ENCODE measurements at regions not wholly inside any gene's neighbourhood (a gene's known extent, or its start where the extent isn't known, plus 50 kb on each side); places are given as distances from the start of the nearest gene placed in this dataset.

DNA sequence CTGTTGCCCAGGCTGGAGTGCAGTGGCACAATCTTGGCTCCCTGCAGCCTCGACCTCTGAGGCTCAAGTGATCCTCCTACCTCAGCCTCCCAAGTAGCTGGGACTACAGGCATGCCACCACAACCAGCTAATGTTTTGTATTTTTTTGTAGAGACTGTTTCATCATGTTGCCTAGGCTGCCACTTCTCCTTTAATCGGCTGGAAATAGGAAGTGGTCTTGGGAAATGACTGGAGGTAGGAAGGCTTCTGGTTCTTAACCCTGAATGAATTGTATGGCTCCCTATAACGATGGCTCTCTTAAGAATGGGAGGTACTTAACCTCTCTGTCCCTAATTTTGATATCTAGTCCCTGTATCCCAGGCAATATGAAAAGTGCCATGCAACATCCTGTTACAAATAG lies 113.9 kb upstream of the USP15 start:
- DNase-seq (ENCODE audit: low read depth, low spot score), result no peak
- Histone ChIP-seq H3K4me1 (ENCODE audit: control insufficient read depth, insufficient read depth, low read length) (no peaks in the 10 kb centered on the region), H3K27me3 (ENCODE audit: control insufficient read depth, insufficient read depth, low read length) (no peaks in the 10 kb centered on the region), H3K27ac (ENCODE audit: low read length) (no peak overlapping the region), H3K9me3 (ENCODE audit: control insufficient read depth, insufficient read depth, low read length) (no peaks in the 10 kb centered on the region), H3K36me3 (ENCODE audit: control insufficient read depth, insufficient read depth, low read length) (no peaks in the 10 kb centered on the region), H3K4me3 (ENCODE audit: low read length) (no peak overlapping the region)
- no CpG with 5 or more reads among the region's 3 CpGs for WGBS (ENCODE audit: insufficient coverage, insufficient read length)

DNA sequence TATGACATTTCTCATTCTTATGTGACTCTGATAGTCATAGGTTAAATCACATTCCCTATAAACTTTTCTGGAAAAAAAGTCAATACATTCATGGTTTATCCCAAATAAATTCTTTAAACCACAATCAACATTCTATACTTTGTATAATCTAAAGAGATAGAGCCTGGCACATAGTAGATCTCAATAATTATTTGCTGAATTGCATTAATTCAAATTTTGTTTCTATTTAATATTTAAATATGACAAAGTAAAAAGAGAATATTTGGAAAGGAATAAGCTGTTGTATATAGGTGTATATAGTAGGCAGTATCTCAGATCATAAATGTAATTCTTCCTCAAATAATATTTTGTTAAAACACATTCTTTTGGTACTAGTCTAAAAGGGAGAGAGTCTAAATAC lies 102.2 kb upstream of the USP15 start:
- no peak for DNase-seq (ENCODE audit: low read depth, low spot score)
- no peaks in the 10 kb centered on the region for H3K36me3 ChIP-seq (ENCODE audit: control insufficient read depth, insufficient read depth, low read length)
- H3K27me3 ChIP-seq (ENCODE audit: control insufficient read depth, insufficient read depth, low read length), result no peaks in the 10 kb centered on the region
- no peaks in the 10 kb centered on the region for H3K9me3 ChIP-seq (ENCODE audit: control insufficient read depth, insufficient read depth, low read length)
- H3K4me3 ChIP-seq (ENCODE audit: low read length), result no peak overlapping the region
- H3K27ac ChIP-seq (ENCODE audit: low read length), result no peak overlapping the region
- no peaks in the 10 kb centered on the region for H3K4me1 ChIP-seq (ENCODE audit: control insufficient read depth, insufficient read depth, low read length)

DNA sequence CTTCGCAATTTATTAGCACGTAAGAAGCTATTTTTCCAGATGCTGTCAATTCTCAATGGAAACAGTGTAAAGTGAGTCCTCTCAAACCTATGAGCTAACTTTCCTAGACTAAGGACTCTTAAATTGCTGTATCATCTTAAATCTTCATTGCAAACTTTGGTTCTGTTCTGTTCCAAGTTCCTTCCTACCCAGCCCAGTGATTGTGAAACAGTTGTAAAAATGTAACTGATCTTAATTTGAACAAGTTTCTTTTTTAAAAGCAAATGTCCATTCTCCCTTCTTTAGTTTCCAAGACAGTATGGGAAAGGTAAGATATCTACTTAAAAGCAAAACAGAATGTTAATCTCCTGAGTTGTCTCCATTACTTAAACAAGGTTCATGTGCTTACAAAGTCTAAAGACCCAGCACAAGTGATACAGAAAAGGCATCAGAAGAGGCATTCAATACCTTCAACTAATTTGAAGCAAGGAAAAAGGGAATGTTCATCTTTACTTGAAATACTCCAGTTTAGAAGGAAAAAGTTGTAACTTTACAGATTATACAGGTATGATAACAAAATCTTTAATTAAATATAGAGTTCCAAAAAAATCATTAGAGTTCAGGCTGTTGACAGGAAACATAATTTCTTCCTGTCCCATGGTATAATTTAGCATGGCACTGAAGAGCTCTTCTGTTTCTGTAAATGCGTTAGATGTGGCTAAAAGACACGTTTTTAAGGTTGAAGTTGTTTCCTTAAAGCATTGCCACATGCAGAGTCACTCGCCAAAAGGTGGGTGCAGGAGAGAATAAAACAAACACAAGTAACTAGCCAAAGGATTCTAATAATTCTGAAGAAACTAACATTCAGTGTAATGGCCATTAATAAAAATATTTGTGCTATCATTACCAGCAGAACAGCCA lies 101.5 kb upstream of the USP15 start:
- no peak overlapping the region for H3K27ac ChIP-seq (ENCODE audit: low read length)
- DNase-seq (ENCODE audit: low read depth, low spot score), result no peak
- no peak overlapping the region for H3K4me3 ChIP-seq (ENCODE audit: low read length)
- H3K36me3 ChIP-seq (ENCODE audit: control insufficient read depth, insufficient read depth, low read length), result no peaks in the 10 kb centered on the region
- H3K27me3 ChIP-seq (ENCODE audit: control insufficient read depth, insufficient read depth, low read length), result no peaks in the 10 kb centered on the region
- no peaks in the 10 kb centered on the region for H3K4me1 ChIP-seq (ENCODE audit: control insufficient read depth, insufficient read depth, low read length)
- WGBS (ENCODE audit: insufficient coverage, insufficient read length), result no CpG with 5 or more reads among the region's 5 CpGs
- no peaks in the 10 kb centered on the region for H3K9me3 ChIP-seq (ENCODE audit: control insufficient read depth, insufficient read depth, low read length)

DNA sequence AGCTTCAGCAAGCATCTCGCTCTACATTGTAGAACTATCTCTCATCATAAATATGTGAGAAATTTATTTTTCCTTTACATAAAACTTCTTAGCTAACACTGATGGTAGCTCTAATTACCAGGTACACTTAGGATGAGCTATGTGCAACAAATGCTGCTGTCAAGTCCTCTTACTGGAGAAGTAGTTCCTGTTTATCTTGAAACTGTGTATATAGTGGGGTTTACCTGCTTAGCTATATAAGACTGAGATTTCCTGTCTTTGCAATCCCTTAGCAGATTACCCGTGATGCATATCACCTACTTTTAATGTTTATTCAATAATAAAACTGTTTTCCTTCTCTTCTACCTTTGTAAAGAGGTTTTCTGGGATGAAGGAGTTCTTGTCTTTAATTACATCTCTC lies 98.0 kb upstream of the USP15 start:
- H3K36me3 ChIP-seq (ENCODE audit: control insufficient read depth, insufficient read depth, low read length), result no peaks in the 10 kb centered on the region
- H3K9me3 ChIP-seq (ENCODE audit: control insufficient read depth, insufficient read depth, low read length), result no peaks in the 10 kb centered on the region
- no peak overlapping the region for H3K4me3 ChIP-seq (ENCODE audit: low read length)
- H3K27me3 ChIP-seq (ENCODE audit: control insufficient read depth, insufficient read depth, low read length), result no peaks in the 10 kb centered on the region
- no peak for DNase-seq (ENCODE audit: low read depth, low spot score)
- no peak overlapping the region for H3K27ac ChIP-seq (ENCODE audit: low read length)
- WGBS (ENCODE audit: insufficient coverage, insufficient read length), result no CpG with 5 or more reads among the region's 2 CpGs
- H3K4me1 ChIP-seq (ENCODE audit: control insufficient read depth, insufficient read depth, low read length), result no peaks in the 10 kb centered on the region

DNA sequence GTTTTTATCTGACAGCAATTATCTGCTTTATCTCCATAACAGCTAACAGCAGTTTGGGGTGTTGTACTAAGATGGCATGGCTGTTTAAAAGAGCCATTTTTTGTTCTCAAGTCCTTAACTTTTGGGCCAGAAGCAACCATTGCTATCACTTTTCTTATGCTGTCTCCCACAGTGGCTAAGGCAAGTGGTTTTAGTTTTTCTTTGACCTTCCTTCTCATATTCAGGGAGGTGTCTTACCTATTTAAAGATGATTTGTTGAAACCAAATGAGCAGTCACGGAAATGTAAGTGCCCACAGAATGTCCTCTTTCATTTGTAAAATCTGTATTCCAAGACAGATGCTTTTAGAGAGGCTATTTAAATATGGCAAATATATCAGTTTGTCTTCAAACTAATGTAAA lies 96.8 kb upstream of the USP15 start:
- H3K4me3 ChIP-seq (ENCODE audit: low read length), result no peak overlapping the region
- H3K4me1 ChIP-seq (ENCODE audit: control insufficient read depth, insufficient read depth, low read length), result no peaks in the 10 kb centered on the region
- no peaks in the 10 kb centered on the region for H3K27me3 ChIP-seq (ENCODE audit: control insufficient read depth, insufficient read depth, low read length)
- no peaks in the 10 kb centered on the region for H3K9me3 ChIP-seq (ENCODE audit: control insufficient read depth, insufficient read depth, low read length)
- H3K36me3 ChIP-seq (ENCODE audit: control insufficient read depth, insufficient read depth, low read length), result no peaks in the 10 kb centered on the region
- no peak overlapping the region for H3K27ac ChIP-seq (ENCODE audit: low read length)
- WGBS (ENCODE audit: insufficient coverage, insufficient read length), result no CpG with 5 or more reads among the region's 1 CpG
- DNase-seq (ENCODE audit: low read depth, low spot score), result no peak

DNA sequence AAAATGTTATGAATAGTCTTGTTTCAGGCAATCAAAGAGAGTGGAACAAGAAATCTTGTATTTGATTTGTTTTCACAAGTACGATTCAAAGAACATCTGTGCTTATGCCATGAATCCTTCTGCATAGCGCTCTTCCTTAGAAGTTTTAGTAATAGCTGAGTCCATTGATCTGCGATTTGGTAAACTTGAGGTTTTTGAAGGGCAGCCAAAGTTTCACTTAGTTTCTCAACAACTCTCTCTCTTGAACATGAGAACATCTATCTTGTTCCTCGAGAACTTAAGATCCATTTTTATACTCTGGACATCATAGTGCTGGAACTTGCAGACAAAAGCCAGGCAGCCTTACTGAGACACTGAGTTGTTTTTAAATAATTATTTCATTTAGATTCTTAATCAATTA lies 96.2 kb upstream of the USP15 start:
- Histone ChIP-seq H3K27me3 (ENCODE audit: control insufficient read depth, insufficient read depth, low read length) (no peaks in the 10 kb centered on the region), H3K4me1 (ENCODE audit: control insufficient read depth, insufficient read depth, low read length) (no peaks in the 10 kb centered on the region), H3K27ac (ENCODE audit: low read length) (no peak overlapping the region), H3K9me3 (ENCODE audit: control insufficient read depth, insufficient read depth, low read length) (no peaks in the 10 kb centered on the region), H3K4me3 (ENCODE audit: low read length) (no peak overlapping the region), H3K36me3 (ENCODE audit: control insufficient read depth, insufficient read depth, low read length) (no peaks in the 10 kb centered on the region)
- no peak for DNase-seq (ENCODE audit: low read depth, low spot score)
- WGBS (ENCODE audit: insufficient coverage, insufficient read length), result no CpG with 5 or more reads among the region's 4 CpGs

DNA sequence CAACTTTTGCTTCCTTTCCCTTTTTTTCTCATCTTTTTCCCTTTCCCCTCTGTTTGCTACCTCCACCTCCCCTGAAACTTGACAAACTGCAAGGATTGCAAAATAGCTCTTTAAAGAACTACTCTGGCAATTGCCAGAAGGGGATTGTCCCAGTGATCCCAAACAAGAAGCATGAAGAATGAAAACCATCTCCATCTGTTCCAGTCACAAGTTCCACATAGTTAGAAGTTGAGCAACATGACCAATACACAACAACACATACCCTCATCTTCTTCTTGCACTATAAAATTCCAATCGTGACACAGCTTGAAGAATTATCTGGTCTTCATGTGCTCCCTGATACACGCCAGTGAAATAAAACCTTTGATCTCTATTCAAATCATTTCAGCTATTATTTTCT lies 93.7 kb upstream of the USP15 start:
- no peaks in the 10 kb centered on the region for H3K9me3 ChIP-seq (ENCODE audit: control insufficient read depth, insufficient read depth, low read length)
- no CpG with 5 or more reads among the region's 2 CpGs for WGBS (ENCODE audit: insufficient coverage, insufficient read length)
- no peak overlapping the region for H3K27ac ChIP-seq (ENCODE audit: low read length)
- no peaks in the 10 kb centered on the region for H3K36me3 ChIP-seq (ENCODE audit: control insufficient read depth, insufficient read depth, low read length)
- no peaks in the 10 kb centered on the region for H3K27me3 ChIP-seq (ENCODE audit: control insufficient read depth, insufficient read depth, low read length)
- H3K4me3 ChIP-seq (ENCODE audit: low read length), result no peak overlapping the region
- no peaks in the 10 kb centered on the region for H3K4me1 ChIP-seq (ENCODE audit: control insufficient read depth, insufficient read depth, low read length)
- no peak for DNase-seq (ENCODE audit: low read depth, low spot score)

DNA sequence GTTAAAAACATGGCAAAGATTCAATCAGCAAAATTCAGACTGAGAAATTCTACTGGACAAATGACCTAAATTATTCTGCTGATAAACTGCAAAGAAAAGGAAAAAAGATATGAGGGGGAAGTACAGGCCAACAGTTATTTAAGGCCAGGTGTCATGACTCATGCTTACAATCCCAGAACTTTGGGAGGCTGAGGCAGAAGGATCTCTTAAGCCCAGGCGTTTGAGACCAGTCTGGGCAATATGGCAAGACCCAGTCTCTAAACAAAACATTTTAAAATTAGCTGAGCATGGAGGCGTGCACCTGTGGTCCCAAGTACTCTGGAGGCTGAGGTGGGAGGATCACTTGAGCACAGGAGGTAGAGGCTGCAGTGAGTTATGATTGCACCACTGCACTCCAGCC lies 91.8 kb upstream of the USP15 start:
- no peak for DNase-seq (ENCODE audit: low read depth, low spot score)
- Histone ChIP-seq H3K4me3 (ENCODE audit: low read length) (no peak overlapping the region), H3K27ac (ENCODE audit: low read length) (no peak overlapping the region), H3K27me3 (ENCODE audit: control insufficient read depth, insufficient read depth, low read length) (no peaks in the 10 kb centered on the region), H3K4me1 (ENCODE audit: control insufficient read depth, insufficient read depth, low read length) (no peaks in the 10 kb centered on the region), H3K36me3 (ENCODE audit: control insufficient read depth, insufficient read depth, low read length) (no peaks in the 10 kb centered on the region), H3K9me3 (ENCODE audit: control insufficient read depth, insufficient read depth, low read length) (no peaks in the 10 kb centered on the region)
- no CpG with 5 or more reads among the region's 2 CpGs for WGBS (ENCODE audit: insufficient coverage, insufficient read length)

DNA sequence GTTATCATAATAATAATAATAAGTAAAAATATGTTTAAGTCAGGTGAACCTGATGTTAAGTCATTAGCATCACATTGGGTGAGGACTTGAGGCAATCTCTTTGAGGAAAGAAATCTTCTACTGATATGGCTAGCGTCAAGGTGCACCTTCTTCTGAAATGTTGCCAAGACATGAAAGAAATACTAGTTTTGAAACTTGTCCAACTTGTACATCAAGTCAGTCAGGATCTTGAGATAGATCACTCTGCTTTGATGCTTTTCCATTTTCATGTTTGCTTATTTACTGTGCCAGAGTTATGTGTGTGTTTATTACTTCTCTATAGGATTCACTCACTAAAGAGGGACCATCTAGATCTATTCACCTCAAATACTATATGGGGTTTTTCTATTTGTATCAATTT lies 90.0 kb upstream of the USP15 start:
- H3K36me3 ChIP-seq (ENCODE audit: control insufficient read depth, insufficient read depth, low read length), result no peaks in the 10 kb centered on the region

DNA sequence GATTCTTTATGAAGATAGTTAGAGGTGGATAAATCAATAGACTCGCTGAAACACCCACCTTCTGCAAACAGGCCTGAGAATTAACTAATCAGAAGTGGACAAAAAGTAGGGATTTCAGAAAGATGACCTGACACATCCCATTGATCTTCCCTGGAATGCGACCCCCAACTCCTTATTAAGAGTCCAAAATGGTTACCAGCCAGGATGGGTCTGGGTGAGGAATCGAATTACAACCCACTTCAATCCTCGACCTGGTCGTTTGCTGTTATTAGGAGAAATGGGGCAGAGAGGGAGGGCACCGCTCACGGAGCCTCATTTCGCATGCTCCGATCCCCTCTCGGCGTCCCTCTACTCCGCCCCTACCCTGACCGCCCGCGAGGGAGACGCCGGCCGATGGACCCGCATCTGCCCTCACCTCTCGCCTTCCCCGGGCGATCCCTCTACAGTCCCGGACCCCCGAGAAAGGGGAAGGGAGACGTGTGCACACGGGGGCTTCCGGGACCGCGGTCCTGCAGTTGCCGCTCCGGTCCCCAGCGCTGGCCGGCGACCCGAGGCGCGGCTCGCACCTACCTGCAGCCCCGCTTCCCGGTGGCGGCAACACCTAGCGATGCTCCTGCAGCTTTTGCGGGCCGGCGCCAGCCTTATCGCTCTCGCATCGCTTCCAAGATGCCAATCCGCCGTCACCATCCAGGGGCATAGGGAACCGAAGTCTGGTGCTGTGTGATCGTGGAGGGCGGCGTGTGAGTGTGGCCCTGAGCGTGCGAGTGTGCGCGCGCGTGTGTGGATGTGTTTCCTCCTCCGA lies 69.3 kb upstream of the USP15 start:
- H3K4me3 ChIP-seq (ENCODE audit: low read length), result peak overlapping the region; percentile 60; the same call in 1 of the 2 replicates
- DNase-seq (ENCODE audit: low read depth, low spot score), result no peak

More for the DNA sequence above, 90.0 kb upstream of the USP15 start:
- no peak overlapping the region for H3K27ac ChIP-seq (ENCODE audit: low read length)
- no peaks in the 10 kb centered on the region for H3K9me3 ChIP-seq (ENCODE audit: control insufficient read depth, insufficient read depth, low read length)
- WGBS (ENCODE audit: insufficient coverage, insufficient read length), result no CpG with 5 or more reads among the region's 1 CpG
- no peaks in the 10 kb centered on the region for H3K27me3 ChIP-seq (ENCODE audit: control insufficient read depth, insufficient read depth, low read length)
- no peaks in the 10 kb centered on the region for H3K4me1 ChIP-seq (ENCODE audit: control insufficient read depth, insufficient read depth, low read length)
- H3K4me3 ChIP-seq (ENCODE audit: low read length), result no peak overlapping the region
- DNase-seq (ENCODE audit: low read depth, low spot score), result no peak

More for the DNA sequence above, 69.3 kb upstream of the USP15 start:
- Histone ChIP-seq H3K9me3 (ENCODE audit: control insufficient read depth, insufficient read depth, low read length) (no peaks in the 10 kb centered on the region), H3K27me3 (ENCODE audit: control insufficient read depth, insufficient read depth, low read length) (peaks cover 21% of the 10 kb centered on the region), H3K36me3 (ENCODE audit: control insufficient read depth, insufficient read depth, low read length) (no peaks in the 10 kb centered on the region), H3K27ac (ENCODE audit: low read length) (no peak overlapping the region), H3K4me1 (ENCODE audit: control insufficient read depth, insufficient read depth, low read length) (0 out of 2 replicates have a peak, but pooled peaks cover 2% of the 10 kb centered on the region)
- WGBS (ENCODE audit: insufficient coverage, insufficient read length), result no CpG with 5 or more reads among the region's 61 CpGs
